Nephron (organoid): ENCODE measurements at regions not wholly inside any gene's neighbourhood (a gene's known extent, or its start where the extent isn't known, plus 50 kb on each side); places are given as distances from the start of the nearest gene placed in this dataset.
"Not testable (repeated sequence)": the region's sequence is repeated elsewhere in the genome, so short reads cannot be mapped to it uniquely, and the experiment has no call there.

ENCODE experiments used
- H3K27ac Mint-ChIP-seq, 3 experiments: 2 replicates each; pipeline ENCODE4 v1.8.0; 2020; ENCODE audit warnings: mixed read lengths in 3 of 3, mild to moderate bottlenecking in 2 of 3, moderate library complexity in 1 of 3
- H3K27me3 Mint-ChIP-seq: 2 replicates; pipeline ENCODE4 v1.8.0; 2021; ENCODE audit warnings: low read depth, mild to moderate bottlenecking, moderate library complexity, mixed read lengths
- H3K36me3 Mint-ChIP-seq: 2 replicates; pipeline ENCODE4 v1.8.0; 2020; ENCODE audit warnings: low read depth, mixed read lengths
- H3K4me1 Mint-ChIP-seq: 2 replicates; pipeline ENCODE4 v1.8.0; 2020; ENCODE audit warnings: mixed read lengths
- H3K4me3 Mint-ChIP-seq, 3 experiments: 2 replicates each; pipeline ENCODE4 v1.8.0; 2020; ENCODE audit warnings: mild to moderate bottlenecking in 3 of 3, mixed read lengths in 3 of 3, moderate library complexity in 2 of 3
- H3K9me3 Mint-ChIP-seq: 2 replicates; pipeline ENCODE4 v1.8.0; 2020; ENCODE audit warnings: mixed read lengths
- TF ChIP-seq, protein P1 (sequence below), 3 experiments: fragments of 200-600 bp; sonication (generic); IDR thresholded peaks; one replicate each; pipeline ENCODE4 v1.5.0; 2021; ENCODE audit warnings: antibody characterized with exemption in 3 of 3; ENCODE audit not compliant: unreplicated experiment in 3 of 3

DNA sequence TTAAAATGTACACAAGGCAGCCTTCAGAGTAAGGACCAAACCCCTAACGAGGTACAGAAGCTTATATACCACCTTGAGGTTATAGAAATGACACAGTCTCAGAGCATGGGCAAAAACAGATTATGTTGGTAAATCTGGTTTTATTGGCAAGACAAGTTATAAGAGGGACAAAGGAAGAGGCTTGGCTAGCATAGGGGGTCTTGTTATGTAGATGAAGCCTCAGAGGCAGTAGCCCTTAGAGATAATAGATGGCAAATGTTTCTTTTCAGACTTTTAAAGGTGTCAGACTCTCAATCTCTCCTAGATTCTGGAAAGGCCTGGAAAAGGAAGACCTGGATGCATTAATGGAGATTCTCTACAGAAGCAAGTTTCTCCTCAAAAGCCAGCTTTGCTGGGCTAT, 123.3 kb upstream of the ATXN1 start:
- Mint-ChIP-seq H3K4me3 (no peak overlapping the region), H3K9me3 (peaks cover 16% of the 10 kb centered on the region), H3K27ac (no peak overlapping the region), H3K4me1 (no peaks in the 10 kb centered on the region), H3K27me3 (no peaks in the 10 kb centered on the region), H3K36me3 (no peaks in the 10 kb centered on the region)
- TF ChIP-seq, protein P1, sequence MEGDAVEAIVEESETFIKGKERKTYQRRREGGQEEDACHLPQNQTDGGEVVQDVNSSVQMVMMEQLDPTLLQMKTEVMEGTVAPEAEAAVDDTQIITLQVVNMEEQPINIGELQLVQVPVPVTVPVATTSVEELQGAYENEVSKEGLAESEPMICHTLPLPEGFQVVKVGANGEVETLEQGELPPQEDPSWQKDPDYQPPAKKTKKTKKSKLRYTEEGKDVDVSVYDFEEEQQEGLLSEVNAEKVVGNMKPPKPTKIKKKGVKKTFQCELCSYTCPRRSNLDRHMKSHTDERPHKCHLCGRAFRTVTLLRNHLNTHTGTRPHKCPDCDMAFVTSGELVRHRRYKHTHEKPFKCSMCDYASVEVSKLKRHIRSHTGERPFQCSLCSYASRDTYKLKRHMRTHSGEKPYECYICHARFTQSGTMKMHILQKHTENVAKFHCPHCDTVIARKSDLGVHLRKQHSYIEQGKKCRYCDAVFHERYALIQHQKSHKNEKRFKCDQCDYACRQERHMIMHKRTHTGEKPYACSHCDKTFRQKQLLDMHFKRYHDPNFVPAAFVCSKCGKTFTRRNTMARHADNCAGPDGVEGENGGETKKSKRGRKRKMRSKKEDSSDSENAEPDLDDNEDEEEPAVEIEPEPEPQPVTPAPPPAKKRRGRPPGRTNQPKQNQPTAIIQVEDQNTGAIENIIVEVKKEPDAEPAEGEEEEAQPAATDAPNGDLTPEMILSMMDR (IDR thresholded peaks at IDR 0.05; ENCODE audit: unreplicated experiment in 3 of 3) = no peak

DNA sequence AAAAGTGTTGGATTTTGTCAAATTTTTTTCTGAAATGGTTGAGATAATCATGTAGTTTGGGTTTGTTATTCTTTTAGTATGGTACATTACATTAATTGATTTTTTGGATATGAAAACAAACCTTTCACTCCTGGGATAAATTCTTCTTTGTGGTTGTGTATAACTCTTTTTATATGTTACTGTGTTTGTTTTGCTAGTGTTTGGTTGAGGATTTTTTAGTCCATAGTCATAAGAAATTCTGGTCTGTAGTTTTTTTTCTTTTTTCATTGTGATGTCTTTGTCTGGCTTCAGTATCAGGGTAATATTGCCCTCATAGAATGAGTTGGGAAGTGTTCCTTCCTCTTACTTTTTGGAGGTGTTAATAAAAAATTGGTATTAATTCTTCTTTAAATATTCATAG, 122.2 kb upstream of the ATXN1 start:
- Mint-ChIP-seq H3K27ac (no peak overlapping the region), H3K4me3 (no peak overlapping the region), H3K9me3 (peaks cover 17% of the 10 kb centered on the region), H3K36me3 (no peaks in the 10 kb centered on the region), H3K4me1 (no peaks in the 10 kb centered on the region), H3K27me3 (no peaks in the 10 kb centered on the region)
- TF ChIP-seq, protein P1 (IDR thresholded peaks at IDR 0.05; ENCODE audit: unreplicated experiment in 3 of 3) = no peak

DNA sequence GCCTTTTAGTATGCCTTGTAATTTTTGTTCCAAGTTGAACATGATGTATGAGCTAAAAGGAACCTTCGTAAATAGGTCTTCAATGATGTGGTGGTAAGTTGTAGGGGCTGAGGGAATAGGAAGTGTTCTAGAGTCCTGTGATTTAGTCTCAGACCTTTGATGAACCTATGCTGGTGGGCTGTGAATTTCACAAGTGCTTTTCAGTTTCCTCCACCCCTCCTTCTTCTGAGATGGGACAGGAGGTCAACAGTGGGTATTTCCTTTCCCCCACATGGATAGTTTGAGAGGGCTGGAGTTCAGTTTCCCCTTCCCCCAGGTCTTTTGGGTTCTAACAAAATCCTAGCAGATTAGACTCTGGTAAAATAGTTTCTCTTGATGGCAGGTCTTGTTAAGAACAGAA, 121.0 kb upstream of the ATXN1 start:
- Mint-ChIP-seq H3K4me3 (no peak overlapping the region), H3K9me3 (peaks cover 29% of the 10 kb centered on the region), H3K4me1 (no peaks in the 10 kb centered on the region), H3K36me3 (no peaks in the 10 kb centered on the region), H3K27me3 (no peaks in the 10 kb centered on the region), H3K27ac (no peak overlapping the region)
- TF ChIP-seq, protein P1 (IDR thresholded peaks at IDR 0.05; ENCODE audit: unreplicated experiment in 3 of 3) = no peak

DNA sequence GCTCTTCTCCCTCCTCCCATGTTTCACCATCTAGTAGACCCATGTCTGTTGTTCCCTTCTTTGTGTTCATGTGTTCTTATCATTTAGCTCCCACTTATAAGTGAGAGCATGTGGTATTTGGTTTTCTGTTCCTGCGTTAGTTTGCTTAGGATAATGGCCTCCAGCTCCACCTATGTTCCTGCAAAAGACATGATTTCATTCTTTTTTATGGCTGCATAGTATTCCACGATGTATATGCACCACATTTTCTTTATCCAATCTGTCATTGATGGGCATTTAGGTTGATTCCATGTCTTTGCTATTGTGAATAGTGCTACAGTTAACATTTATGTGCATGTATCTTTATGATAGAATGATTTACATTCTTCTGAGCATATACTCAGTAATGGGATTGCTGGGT, 115.6 kb upstream of the ATXN1 start:
- H3K27ac Mint-ChIP-seq, H3K4me3 Mint-ChIP-seq, H3K27me3 Mint-ChIP-seq, H3K36me3 Mint-ChIP-seq: not testable (repeated sequence)
- H3K9me3 Mint-ChIP-seq = peaks cover 32% of the 10 kb centered on the region
- H3K4me1 Mint-ChIP-seq = peaks cover 21% of the 10 kb centered on the region

DNA sequence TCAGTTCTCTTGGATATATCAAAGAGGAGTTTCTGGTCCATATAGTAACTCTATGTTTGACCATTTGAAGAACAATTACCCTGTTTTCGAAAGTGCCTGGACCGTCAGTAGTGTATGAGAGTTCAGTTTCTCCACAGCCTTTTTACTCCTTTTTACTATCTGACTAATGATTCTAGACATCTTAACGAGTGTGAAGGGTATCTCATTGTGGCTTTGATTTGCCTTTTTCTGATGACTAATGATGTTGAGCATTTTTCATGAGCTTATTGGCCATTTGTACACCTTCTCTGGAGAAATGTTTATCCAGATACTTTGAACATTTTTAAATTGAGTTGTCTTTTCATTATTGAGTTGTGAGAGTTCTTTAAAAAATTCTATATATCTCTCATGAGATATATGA, 114.9 kb upstream of the ATXN1 start:
- Mint-ChIP-seq H3K9me3 (peaks cover 26% of the 10 kb centered on the region), H3K4me1 (peaks cover 27% of the 10 kb centered on the region), H3K36me3 (no peaks in the 10 kb centered on the region), H3K4me3 (no peak overlapping the region), H3K27ac (no peak overlapping the region), H3K27me3 (peaks cover 3% of the 10 kb centered on the region)
- TF ChIP-seq, protein P1 (IDR thresholded peaks at IDR 0.05; ENCODE audit: unreplicated experiment in 3 of 3) = no peak

DNA sequence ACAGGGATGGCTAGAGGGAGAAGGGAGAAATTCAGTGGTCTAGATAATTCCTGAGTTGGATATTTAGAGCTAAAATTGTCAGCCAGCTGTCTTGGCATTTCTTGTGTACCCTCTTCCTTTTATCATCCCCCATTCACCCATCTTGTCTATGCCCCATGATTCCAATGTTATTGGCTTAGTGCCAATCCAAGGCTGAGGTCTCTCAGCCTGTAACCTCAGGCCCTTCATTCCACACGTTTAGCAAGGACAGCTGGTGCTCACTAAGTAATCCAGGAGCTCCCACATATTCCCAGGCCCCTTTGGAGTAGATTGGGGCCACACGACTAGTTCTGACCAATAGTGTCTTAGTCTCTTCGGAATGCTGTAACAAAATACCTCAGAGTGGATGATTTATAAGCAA, 112.4 kb upstream of the ATXN1 start:
- Mint-ChIP-seq H3K4me3 (no peak overlapping the region), H3K36me3 (no peaks in the 10 kb centered on the region), H3K27ac (peak overlapping the region in 1 of 3 experiments; percentile 2), H3K9me3 (peaks cover 19% of the 10 kb centered on the region), H3K4me1 (peaks cover 27% of the 10 kb centered on the region), H3K27me3 (peaks cover 3% of the 10 kb centered on the region)
- TF ChIP-seq, protein P1 (IDR thresholded peaks at IDR 0.05; ENCODE audit: unreplicated experiment in 3 of 3) = no peak
